GM12865 (cell line): ENCODE measurements at regions not wholly inside any gene's neighbourhood (a gene's known extent, or its start where the extent isn't known, plus 50 kb on each side); places are given as distances from the start of the nearest gene placed in this dataset.

Source experiments
- DNase-seq: peaks from one replicate; pipeline ENCODE4 v3.0.0; 2010; ENCODE audit warnings: low read depth
- H3K4me3 ChIP-seq: 2 replicates; pipeline ENCODE4 v1.5.1; 2011; ENCODE audit warnings: mild to moderate bottlenecking, low read depth, low read length, control low read depth
- TF ChIP-seq, protein P1 (sequence below): IDR thresholded peaks from 2 replicates; pipeline ENCODE4 v1.5.1; 2011; ENCODE audit warnings: low read length, control low read depth, low read depth, inconsistent platforms; ENCODE audit not compliant: insufficient read depth; ENCODE audit errors: missing control alignments

- TF ChIP-seq, protein P1, sequence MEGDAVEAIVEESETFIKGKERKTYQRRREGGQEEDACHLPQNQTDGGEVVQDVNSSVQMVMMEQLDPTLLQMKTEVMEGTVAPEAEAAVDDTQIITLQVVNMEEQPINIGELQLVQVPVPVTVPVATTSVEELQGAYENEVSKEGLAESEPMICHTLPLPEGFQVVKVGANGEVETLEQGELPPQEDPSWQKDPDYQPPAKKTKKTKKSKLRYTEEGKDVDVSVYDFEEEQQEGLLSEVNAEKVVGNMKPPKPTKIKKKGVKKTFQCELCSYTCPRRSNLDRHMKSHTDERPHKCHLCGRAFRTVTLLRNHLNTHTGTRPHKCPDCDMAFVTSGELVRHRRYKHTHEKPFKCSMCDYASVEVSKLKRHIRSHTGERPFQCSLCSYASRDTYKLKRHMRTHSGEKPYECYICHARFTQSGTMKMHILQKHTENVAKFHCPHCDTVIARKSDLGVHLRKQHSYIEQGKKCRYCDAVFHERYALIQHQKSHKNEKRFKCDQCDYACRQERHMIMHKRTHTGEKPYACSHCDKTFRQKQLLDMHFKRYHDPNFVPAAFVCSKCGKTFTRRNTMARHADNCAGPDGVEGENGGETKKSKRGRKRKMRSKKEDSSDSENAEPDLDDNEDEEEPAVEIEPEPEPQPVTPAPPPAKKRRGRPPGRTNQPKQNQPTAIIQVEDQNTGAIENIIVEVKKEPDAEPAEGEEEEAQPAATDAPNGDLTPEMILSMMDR, result no peak
- DNase-seq, result peak; percentile 15
- no peak overlapping the region for H3K4me3 ChIP-seq
Observed at GRCh38 chr21:29453511-29453910, 154.8 kb downstream of the BACH1 start.

DNA sequence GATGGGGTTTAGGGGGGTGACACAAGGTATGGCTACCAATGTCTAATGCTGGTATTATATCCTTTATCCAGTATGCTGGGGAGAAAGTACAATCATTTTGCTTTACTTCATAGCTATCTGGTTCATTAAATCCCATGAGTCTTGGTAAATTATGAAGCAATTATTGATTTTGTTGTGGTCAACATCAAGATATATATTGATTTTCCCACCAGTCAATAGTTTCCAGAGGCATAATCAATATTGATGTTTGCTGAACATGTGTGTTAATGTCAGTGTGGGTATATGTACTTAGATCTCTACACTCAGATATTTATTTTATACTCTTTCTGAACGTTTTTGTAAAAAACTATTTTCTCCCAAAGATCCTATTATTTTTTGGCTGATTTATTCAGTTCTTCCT, 155.5 kb downstream of the BACH1 start:
- H3K4me3 ChIP-seq, result no peak overlapping the region
- DNase-seq, result no peak
- TF ChIP-seq, protein P1, result no peak

- DNase-seq, result peak; percentile 13
- no peak overlapping the region for H3K4me3 ChIP-seq
- TF ChIP-seq, protein P1, result no peak
Observed at GRCh38 chr21:29462479-29462878, 163.8 kb downstream of the BACH1 start.

- DNase-seq, result no peak
- TF ChIP-seq, protein P1, result no peak
- no peak overlapping the region for H3K4me3 ChIP-seq
Observed at GRCh38 chr21:29465546-29465945, 166.8 kb downstream of the BACH1 start.

GRCh38 chr21:29466532-29466931, 167.8 kb downstream of the BACH1 start:
- DNase-seq, result no peak
- no peak overlapping the region for H3K4me3 ChIP-seq
- TF ChIP-seq, protein P1, result no peak

DNA sequence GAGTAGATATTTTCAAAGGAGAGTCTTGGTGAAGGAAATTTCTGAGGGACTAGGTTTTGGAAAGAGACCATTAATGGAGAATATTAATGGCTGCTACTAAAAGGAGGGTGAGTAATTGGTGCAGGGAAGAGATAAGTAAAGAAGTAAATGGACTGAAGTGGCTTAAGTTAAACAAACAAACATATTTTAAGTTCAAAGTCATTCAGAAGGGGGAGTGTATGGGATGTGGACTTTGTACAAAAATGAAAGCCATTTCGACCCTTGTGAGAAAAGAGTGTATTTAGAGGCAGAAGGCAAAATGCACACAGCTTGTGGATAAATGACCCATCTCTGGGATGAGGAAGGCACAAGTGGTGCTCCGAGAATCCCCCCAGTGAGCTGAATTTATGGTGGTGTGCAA, 171.7 kb downstream of the BACH1 start:
- H3K4me3 ChIP-seq, result no peak overlapping the region
- TF ChIP-seq, protein P1, result no peak
- DNase-seq, result no peak

GRCh38 chr21:29473808-29474207, 175.1 kb downstream of the BACH1 start:
- no peak overlapping the region for H3K4me3 ChIP-seq
- TF ChIP-seq, protein P1, result no peak
- DNase-seq, result no peak
